ENCODE measurements at regions not wholly inside any gene's neighbourhood (a gene's known extent, or its start where the extent isn't known, plus 50 kb on each side); places are given as distances from the start of the nearest gene placed in this dataset.

DNA sequence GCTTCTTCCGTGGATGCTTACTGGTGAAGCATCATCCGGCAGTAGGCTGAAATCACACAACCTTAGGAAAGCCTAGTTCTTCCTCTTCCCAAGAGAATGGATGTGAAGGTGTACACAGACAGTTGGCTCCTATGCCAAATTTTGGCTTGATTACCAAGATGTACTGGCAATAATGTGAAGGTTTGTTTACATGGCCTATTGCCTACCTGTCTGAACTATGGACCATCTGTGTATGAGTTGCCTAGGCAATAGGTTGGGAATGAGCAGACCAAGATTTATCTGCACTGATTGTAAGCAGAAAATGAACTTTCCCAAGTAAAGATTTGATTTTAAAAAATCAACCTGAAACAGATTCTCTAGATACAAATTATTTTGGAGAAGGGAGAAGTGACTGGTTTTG is 325.9 kb upstream of the SORCS1 start:
- H3K4me3 ChIP-seq (ENCODE audit: low read depth, low read length) = no peak overlapping the region
- no peak for DNase-seq (ENCODE audit: low read depth)
- TF ChIP-seq, protein P1, sequence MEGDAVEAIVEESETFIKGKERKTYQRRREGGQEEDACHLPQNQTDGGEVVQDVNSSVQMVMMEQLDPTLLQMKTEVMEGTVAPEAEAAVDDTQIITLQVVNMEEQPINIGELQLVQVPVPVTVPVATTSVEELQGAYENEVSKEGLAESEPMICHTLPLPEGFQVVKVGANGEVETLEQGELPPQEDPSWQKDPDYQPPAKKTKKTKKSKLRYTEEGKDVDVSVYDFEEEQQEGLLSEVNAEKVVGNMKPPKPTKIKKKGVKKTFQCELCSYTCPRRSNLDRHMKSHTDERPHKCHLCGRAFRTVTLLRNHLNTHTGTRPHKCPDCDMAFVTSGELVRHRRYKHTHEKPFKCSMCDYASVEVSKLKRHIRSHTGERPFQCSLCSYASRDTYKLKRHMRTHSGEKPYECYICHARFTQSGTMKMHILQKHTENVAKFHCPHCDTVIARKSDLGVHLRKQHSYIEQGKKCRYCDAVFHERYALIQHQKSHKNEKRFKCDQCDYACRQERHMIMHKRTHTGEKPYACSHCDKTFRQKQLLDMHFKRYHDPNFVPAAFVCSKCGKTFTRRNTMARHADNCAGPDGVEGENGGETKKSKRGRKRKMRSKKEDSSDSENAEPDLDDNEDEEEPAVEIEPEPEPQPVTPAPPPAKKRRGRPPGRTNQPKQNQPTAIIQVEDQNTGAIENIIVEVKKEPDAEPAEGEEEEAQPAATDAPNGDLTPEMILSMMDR (IDR thresholded peaks at IDR 0.05; ENCODE audit: insufficient read depth, low read depth, low read length) = no peak

DNA sequence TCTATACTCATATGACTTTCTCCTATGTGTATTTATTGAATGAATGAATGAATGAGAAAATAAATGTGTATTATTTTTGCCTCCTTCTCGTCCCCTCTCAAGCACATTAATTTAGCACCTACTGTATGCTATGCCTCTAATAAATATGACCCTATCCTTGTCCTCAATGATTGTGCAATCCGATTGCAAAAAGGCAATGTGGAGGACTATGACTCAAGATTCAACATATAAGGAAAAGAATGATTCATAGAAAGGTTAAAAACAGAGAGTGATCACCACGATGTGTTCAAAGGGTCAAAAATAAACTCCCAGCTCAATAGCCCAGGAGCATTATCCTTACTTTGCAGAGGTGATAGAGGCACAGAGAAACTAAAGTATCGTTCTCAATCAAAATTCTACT is 322.8 kb upstream of the SORCS1 start:
- TF ChIP-seq, protein P1 (IDR thresholded peaks at IDR 0.05; ENCODE audit: insufficient read depth, low read depth, low read length) = no peak
- no peak overlapping the region for H3K4me3 ChIP-seq (ENCODE audit: low read depth, low read length)
- DNase-seq (ENCODE audit: low read depth) = peak; percentile 6

DNA sequence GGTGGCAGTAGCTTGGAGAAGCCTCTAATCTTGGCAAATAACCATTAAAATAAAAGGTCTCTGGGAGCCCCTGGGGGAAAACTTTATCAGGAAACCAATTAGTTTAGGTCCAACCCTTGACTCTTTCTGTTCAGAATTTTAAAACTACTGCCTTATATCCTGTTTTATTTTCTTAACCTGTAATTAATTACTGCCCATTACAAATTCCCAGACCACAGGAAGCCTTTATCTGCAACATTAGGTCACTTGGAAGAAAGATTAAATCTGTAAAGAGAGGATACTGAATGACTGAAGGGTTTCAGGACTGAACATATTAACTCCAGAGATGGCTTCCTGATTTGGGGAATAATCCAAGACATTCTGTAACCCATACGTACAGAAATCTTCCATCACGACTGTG is 320.5 kb upstream of the SORCS1 start:
- H3K4me3 ChIP-seq (ENCODE audit: low read depth, low read length) = no peak overlapping the region
- TF ChIP-seq, protein P1 (IDR thresholded peaks at IDR 0.05; ENCODE audit: insufficient read depth, low read depth, low read length) = no peak
- DNase-seq (ENCODE audit: low read depth) = no peak

DNA sequence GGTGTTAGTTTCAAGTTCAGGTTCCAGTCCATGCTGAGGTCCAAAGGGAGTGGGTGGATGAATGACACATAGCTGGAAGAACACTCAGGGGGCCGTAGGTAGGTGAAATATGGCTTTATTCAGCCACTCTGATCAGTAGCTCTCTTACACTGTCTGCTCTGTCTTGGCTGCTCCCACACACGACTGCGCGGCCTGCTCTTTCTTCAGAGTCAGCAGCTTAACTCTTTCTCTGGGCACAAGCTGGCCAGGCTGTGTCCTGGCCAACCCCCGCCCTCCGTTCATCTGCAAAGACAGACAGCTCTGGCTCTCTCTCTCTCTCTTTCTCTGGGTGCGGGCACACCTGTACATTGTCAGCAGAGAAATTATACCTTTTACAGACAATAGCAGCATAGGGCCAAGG is 317.4 kb upstream of the SORCS1 start:
- DNase-seq (ENCODE audit: low read depth) = no peak
- TF ChIP-seq, protein P1 (IDR thresholded peaks at IDR 0.05; ENCODE audit: insufficient read depth, low read depth, low read length) = no peak
- no peak overlapping the region for H3K4me3 ChIP-seq (ENCODE audit: low read depth, low read length)

DNA sequence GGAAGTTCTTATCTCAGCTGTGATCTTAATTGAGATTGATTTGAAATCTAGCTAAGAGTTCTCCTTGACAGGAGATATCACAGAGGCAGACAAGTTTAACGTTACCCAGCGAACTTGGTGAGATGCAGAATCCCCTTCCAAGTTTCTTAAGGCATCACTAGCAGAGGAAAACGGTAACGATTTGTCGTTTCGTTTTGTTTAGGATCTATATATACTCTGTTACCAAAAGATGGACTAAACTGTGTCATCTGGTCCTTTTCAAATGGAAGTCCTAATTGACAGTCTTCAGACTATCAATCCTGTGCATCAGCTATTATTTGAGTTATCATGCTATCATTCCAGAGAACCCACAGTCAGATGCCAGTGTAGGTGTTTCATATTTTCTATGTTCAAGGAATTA is 316.7 kb upstream of the SORCS1 start:
- H3K4me3 ChIP-seq (ENCODE audit: low read depth, low read length) = no peak overlapping the region
- TF ChIP-seq, protein P1 (IDR thresholded peaks at IDR 0.05; ENCODE audit: insufficient read depth, low read depth, low read length) = no peak
- DNase-seq (ENCODE audit: low read depth) = no peak

DNA sequence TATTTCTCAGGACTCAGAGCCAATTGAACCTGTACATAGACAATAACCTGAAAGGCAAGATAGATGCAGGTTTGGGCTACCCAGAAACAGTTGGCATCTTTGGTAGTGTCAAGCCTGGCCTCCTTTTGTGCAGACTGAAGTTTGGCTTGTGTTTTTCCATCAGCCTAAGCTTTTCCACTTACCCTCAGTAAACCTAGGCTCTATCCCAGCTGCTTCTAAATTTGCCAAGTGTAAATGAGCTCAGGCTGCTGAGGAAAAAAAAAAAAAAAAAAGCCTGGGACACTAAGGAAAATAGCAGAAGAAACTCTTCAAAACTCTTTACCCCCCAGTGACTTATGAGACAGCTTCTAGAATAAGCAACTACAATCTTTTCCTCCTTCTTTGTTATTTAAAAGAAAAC is 316.3 kb upstream of the SORCS1 start:
- TF ChIP-seq, protein P1 (IDR thresholded peaks at IDR 0.05; ENCODE audit: insufficient read depth, low read depth, low read length) = no peak
- DNase-seq (ENCODE audit: low read depth) = no peak
- H3K4me3 ChIP-seq (ENCODE audit: low read depth, low read length) = no peak overlapping the region

DNA sequence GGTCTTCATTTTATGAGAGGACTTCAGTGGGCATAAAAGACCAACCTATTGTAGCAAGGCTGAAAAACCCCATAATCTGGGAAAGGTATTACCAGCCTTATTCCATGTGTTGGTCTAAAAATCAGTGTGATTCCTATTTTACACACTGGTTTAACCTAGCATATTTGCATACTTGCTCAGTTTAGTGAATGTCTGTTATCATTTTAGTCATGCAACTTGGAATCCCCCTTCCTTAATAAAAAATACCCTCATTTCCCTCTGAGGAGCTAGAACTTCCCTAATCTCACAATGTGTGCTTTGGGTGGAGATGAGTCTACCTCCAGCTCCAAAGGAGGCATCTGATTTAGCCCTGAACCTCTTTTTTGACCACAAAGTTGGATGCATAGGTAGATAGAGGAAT is 312.8 kb upstream of the SORCS1 start:
- TF ChIP-seq, protein P1 (IDR thresholded peaks at IDR 0.05; ENCODE audit: insufficient read depth, low read depth, low read length) = no peak
- no peak for DNase-seq (ENCODE audit: low read depth)
- no peak overlapping the region for H3K4me3 ChIP-seq (ENCODE audit: low read depth, low read length)

Data from fibroblast of villous mesenchyme (primary cell).